NOMO-1 treated with DMSO at 0.1 percent for 48 hours (cell line): ENCODE measurements at regions not wholly inside any gene's neighbourhood (a gene's known extent, or its start where the extent isn't known, plus 50 kb on each side); places are given as distances from the start of the nearest gene placed in this dataset.
"Not testable (repeated sequence)": the region's sequence is repeated elsewhere in the genome, so short reads cannot be mapped to it uniquely, and the experiment has no call there.

Experiments used
- DNase-seq: peaks from one replicate; lab custom pipeline; 2025; ENCODE audit not compliant: unreplicated experiment; lab: John Stamatoyannopoulos, UW

GRCh38 chr4:141455651-141456050 lies 180.7 kb upstream of the IL15 start:
- no peak for DNase-seq

GRCh38 chr4:141457653-141458052 lies 178.7 kb upstream of the IL15 start:
- no peak for DNase-seq

- DNase-seq, result no peak
These were observed 177.9 kb upstream of the IL15 start for GRCh38 chr4:141458501-141458900.

- no peak for DNase-seq
These were observed 177.4 kb upstream of the IL15 start for GRCh38 chr4:141459020-141459419.

- no peak for DNase-seq
These were observed 174.0 kb upstream of the IL15 start for GRCh38 chr4:141462361-141462760.

GRCh38 chr4:141463678-141464077 lies 172.7 kb upstream of the IL15 start:
- DNase-seq, result no peak

- DNase-seq, result no peak
These were observed 172.0 kb upstream of the IL15 start for GRCh38 chr4:141464366-141464765.

GRCh38 chr4:141465171-141465570 lies 171.2 kb upstream of the IL15 start:
- no peak for DNase-seq

- DNase-seq, result no peak
These were observed 169.2 kb upstream of the IL15 start for GRCh38 chr4:141467225-141467624.

GRCh38 chr4:141469392-141469791 lies 167.0 kb upstream of the IL15 start:
- no peak for DNase-seq

- DNase-seq, result no peak
These were observed 163.3 kb upstream of the IL15 start for GRCh38 chr4:141473026-141473540.

GRCh38 chr4:141473952-141474351 lies 162.4 kb upstream of the IL15 start:
- no peak for DNase-seq

GRCh38 chr4:141480950-141481349 lies 155.4 kb upstream of the IL15 start:
- no peak for DNase-seq

- DNase-seq, result not testable (repeated sequence)
These were observed 152.1 kb upstream of the IL15 start for GRCh38 chr4:141484298-141484697.

- DNase-seq, result no peak
These were observed 149.9 kb upstream of the IL15 start for GRCh38 chr4:141486375-141486997.

- DNase-seq, result no peak
These were observed 138.8 kb upstream of the IL15 start for GRCh38 chr4:141497627-141498026.

GRCh38 chr4:141499261-141499853 lies 137.0 kb upstream of the IL15 start:
- no peak for DNase-seq

GRCh38 chr4:141501395-141501794 lies 135.0 kb upstream of the IL15 start:
- DNase-seq, result no peak

- no peak for DNase-seq
These were observed 134.5 kb upstream of the IL15 start for GRCh38 chr4:141501931-141502330.

GRCh38 chr4:141502755-141503154 lies 133.6 kb upstream of the IL15 start:
- no peak for DNase-seq

GRCh38 chr4:141503260-141503659 lies 133.1 kb upstream of the IL15 start:
- no peak for DNase-seq

GRCh38 chr4:141511055-141511454 lies 125.3 kb upstream of the IL15 start:
- no peak for DNase-seq

- DNase-seq, result no peak
These were observed 122.5 kb upstream of the IL15 start for GRCh38 chr4:141513866-141514265.
